HS-27A (cell line): ENCODE measurements at regions not wholly inside any gene's neighbourhood (a gene's known extent, or its start where the extent isn't known, plus 50 kb on each side); places are given as distances from the start of the nearest gene placed in this dataset.
"Not testable (repeated sequence)": the region's sequence is repeated elsewhere in the genome, so short reads cannot be mapped to it uniquely, and the experiment has no call there.

ENCODE experiments used
- DNase-seq: peaks from one replicate; pipeline ENCODE4 v3.0.0-alpha.2; 2012; ENCODE audit warnings: low read depth, missing footprints

- DNase-seq: no peak
Measured at GRCh38 chr7:85415743-85416142, 228.9 kb upstream of the SEMA3D start.

GRCh38 chr7:85413718-85414117 is 226.9 kb upstream of the SEMA3D start:
- no peak for DNase-seq

GRCh38 chr7:85412912-85413311 is 226.1 kb upstream of the SEMA3D start:
- no peak for DNase-seq

- no peak for DNase-seq
Measured at GRCh38 chr7:85407391-85407790, 220.5 kb upstream of the SEMA3D start.

GRCh38 chr7:85405016-85405902 is 218.4 kb upstream of the SEMA3D start:
- DNase-seq: no peak

GRCh38 chr7:85396676-85397075 is 209.8 kb upstream of the SEMA3D start:
- DNase-seq: no peak

GRCh38 chr7:85392789-85393188 is 205.9 kb upstream of the SEMA3D start:
- DNase-seq: no peak

- no peak for DNase-seq
Measured at GRCh38 chr7:85392326-85392725, 205.5 kb upstream of the SEMA3D start.

- DNase-seq: no peak
Measured at GRCh38 chr7:85386460-85386859, 199.6 kb upstream of the SEMA3D start.

- no peak for DNase-seq
Measured at GRCh38 chr7:85384392-85384791, 197.5 kb upstream of the SEMA3D start.

GRCh38 chr7:85381212-85381611 is 194.4 kb upstream of the SEMA3D start:
- no peak for DNase-seq

GRCh38 chr7:85376589-85376988 is 189.7 kb upstream of the SEMA3D start:
- DNase-seq: no peak

GRCh38 chr7:85356916-85357315 is 170.1 kb upstream of the SEMA3D start:
- no peak for DNase-seq

- no peak for DNase-seq
Measured at GRCh38 chr7:85343484-85343883, 156.6 kb upstream of the SEMA3D start.

GRCh38 chr7:85342781-85343180 is 155.9 kb upstream of the SEMA3D start:
- no peak for DNase-seq

GRCh38 chr7:85341973-85342372 is 155.1 kb upstream of the SEMA3D start:
- no peak for DNase-seq

GRCh38 chr7:85341121-85341520 is 154.3 kb upstream of the SEMA3D start:
- DNase-seq: no peak

- DNase-seq: no peak
Measured at GRCh38 chr7:85336086-85336485, 149.2 kb upstream of the SEMA3D start.

- DNase-seq: not testable (repeated sequence)
Measured at GRCh38 chr7:85335113-85335512, 148.3 kb upstream of the SEMA3D start.

GRCh38 chr7:85328456-85328998 is 141.7 kb upstream of the SEMA3D start:
- DNase-seq: no peak

- DNase-seq: no peak
Measured at GRCh38 chr7:85324145-85324799, 137.4 kb upstream of the SEMA3D start.

GRCh38 chr7:85322252-85322651 is 135.4 kb upstream of the SEMA3D start:
- DNase-seq: no peak
